ENCODE measurements at regions not wholly inside any gene's neighbourhood (a gene's known extent, or its start where the extent isn't known, plus 50 kb on each side); places are given as distances from the start of the nearest gene placed in this dataset.

DNA sequence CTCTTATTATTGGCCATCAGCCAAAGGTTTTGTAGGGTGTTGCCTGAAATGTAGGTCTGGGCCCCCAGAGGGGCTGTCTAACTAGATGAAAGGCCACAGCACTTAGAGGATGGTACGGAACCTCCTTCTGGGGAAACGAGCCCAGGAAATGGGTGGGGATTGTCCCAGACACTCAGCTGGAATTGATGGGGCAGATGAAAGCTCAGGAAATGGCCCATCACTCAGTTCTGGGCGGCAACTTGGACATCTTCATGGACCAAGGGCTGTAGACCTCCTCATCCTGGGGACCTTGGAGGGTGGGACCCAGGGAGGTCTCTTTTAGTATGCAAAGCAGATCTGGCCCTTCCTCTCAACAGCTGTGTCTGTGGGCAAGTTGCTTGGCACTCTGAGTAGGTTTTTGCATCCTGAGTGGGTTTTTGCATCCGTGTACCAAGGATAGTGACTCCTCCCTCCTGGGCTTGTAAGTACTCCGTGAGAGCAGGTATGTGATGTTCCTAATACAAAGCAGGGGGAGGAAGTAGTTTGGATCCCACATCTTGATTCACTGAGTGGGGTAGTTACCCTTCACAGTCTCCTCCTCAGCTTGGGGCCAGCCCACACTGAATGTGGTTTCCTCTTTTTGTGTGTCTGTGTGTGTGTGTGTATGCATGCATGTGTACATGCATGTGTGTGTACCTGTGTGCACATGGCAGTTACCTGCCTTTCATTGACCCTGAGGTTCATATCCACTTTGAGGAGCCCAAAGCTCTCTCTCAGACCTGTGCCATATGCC is 292.0 kb downstream of the RPLP1 start:
- DNase-seq (ENCODE audit: low spot score), result no peak

DNA sequence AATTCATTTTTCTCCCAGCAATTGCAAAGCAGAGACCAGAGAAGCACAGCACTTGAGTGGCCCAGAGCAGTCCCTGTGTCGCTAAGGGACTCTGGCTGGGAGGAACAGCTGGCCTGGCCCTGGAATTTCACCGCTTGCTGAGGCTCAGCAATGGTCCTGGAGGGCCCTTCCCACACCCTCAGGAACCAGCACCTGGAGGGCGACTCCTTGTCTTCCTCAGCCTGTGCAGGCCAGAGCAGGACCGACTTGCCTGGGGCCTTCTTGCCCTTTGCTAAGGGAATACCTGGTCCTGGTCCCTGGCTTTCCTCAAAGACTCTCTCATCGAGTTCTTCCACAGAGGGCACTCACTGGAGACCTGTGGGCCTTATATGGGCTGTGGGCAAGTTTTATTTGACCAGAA is 294.6 kb downstream of the RPLP1 start:
- no peak for DNase-seq (ENCODE audit: low spot score)

DNA sequence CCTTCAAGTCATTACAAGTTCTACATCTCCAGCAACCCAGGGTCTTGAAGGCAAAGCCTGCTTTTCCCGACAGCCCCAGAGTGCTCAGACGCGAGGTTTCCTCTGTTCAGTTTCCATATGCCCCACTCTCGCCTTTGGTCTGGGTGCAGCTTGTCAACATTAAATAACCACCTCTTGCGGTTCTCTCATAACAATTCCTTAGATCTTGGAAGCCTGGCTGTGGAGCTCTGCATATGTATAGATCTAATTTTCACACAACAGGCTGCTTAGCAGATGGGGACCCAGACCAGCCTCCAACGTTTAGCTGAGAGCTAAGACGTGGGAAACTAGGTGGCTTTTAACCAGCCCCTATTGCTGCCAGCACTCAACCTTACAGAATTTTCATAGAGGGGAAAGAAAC is 295.5 kb downstream of the RPLP1 start:
- no peak for DNase-seq (ENCODE audit: low spot score)

DNA sequence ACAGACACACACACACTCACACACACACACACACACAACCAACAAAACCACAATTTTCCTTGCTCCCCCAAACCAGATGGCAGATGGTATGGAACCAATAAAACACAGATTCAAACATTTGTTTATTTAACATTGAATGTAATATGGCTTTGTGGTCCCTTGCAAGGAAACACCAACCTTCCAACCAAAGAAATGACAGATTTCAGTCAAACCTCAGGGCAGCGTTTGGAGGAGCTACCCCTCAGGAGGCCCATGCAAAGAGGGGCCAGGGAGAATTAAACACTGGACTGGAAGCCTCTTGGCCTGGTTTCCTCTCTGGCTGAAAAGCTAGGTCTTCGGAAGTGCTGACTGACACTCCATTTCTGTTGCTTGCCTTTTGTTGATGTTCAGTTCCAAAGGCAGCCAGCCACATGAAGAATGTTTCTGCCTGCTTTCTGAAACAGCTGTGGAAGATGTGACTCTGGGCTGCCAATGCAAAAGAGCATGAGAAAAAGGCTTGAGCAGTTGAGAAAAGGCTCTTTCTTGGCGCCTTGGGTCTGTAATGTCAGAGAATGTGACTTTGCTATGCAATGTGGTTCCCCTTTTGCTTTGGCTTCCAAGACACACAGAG is 296.1 kb downstream of the RPLP1 start:
- no peak for DNase-seq (ENCODE audit: low spot score)

DNA sequence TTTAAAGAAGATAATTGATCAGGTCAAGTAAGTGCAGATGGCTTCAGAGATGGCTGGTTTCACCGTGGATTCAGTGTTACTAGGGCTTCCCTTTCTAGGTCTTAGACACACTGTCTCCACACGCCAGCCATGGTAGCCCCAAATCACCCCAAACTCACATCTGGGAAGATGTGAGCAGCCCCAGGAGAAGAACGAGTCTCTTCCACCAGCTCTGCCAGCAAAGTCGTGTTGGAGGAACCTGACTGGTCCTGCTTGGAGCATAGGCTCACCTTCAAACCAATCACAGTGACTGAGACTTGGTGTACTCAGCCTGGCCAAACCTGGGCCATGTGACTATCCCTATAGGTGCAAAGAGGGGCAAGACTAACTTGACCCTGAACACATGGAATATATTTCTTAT is 296.7 kb downstream of the RPLP1 start:
- DNase-seq (ENCODE audit: low spot score), result no peak

DNA sequence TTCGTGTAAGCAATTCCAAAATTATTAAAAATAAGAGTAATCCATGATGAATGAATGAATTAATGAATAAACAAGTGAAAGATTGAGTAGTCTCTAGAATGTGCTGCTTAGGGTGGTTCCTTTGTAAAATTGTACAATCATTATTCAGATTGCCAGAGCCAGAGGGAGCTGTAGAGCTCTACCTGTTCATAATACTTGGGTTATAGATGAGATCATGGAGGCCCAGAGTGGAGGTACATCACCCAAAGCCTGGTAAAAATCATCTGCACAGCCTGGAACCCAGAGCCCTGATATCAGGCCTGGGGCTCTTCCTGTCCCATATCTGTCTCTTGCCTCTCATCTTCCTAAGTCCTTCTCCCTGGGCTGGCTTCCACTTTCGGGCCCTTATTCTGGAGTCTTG is 297.2 kb downstream of the RPLP1 start:
- DNase-seq (ENCODE audit: low spot score), result no peak

DNA sequence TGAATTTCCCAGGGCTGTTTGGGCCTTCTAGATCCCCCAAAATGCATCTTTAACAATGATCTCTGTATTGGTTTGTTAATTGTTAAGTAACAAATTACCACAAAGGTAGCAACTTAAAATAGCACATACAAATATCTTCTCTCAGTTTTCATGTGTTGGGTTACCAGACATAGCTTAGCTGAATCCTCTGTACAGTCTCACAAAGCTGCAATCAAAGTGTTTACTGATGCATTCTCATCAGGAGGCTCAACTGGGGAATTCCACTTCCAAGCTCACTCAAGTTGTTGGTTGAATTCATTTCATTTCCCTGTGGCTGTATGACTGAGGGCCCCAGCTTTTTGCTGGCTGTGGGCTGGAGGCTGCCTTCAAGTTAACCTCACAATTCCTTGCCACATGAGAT is 297.6 kb downstream of the RPLP1 start:
- DNase-seq (ENCODE audit: low spot score), result no peak

DNA sequence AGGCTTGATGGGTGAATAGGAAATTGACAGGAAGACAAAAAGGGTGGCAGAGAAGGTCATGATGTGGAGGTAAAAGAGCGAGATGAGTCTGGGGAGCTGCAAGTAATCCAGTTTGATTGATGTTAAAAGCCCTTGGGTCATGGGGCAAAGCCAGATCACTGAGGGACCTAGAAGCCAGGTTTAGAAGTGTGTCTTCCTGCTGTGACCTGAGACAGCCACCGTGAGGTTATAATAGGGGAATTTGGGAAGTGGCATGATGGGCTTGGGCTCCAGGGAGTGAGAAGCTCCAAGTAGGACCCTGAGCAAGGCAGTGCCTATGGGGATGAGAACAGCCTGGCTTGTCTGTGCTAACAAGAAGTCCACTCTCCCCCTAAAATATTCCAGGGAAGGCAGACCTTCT is 298.5 kb downstream of the RPLP1 start:
- no peak for DNase-seq (ENCODE audit: low spot score)

DNA sequence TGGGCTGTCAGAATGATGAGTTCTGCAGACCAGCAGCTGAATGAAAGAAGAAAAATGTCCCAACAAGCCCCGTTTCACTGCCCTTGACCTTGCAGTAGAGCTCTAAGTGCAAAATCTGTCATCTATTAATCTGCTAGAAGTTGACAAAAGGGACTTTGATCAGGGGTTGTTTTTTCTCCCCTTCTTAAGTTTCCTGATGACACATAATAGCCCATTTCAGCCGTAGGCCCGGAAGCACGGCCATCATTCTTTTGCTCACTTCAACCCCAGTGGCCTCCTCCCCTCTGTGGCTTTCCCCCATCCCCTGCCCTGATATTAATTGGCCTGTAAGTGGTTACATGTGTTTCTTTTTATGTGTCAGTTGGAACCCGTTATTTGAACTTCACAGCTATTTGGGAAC is 298.9 kb downstream of the RPLP1 start:
- no peak for DNase-seq (ENCODE audit: low spot score)

DNA sequence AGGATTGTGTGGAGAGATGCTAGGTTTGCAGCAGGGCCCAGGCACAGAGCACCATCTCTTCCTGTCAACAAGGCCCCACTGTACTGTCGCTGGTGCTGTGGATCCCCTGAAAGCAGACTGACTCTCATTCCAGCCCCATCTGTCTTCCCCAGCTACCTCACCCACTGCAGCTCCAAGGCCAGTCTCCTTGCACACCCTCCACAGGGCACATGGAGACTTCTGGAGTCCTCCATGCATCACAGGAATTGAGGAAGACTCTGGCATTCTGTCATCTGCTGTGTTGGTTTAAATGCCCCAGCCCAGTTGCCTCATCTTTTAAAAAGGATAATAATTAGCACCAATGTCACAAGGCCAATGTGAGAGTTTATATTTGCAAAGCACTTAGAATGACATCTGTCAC is 301.2 kb downstream of the RPLP1 start:
- DNase-seq (ENCODE audit: low spot score), result no peak

DNA sequence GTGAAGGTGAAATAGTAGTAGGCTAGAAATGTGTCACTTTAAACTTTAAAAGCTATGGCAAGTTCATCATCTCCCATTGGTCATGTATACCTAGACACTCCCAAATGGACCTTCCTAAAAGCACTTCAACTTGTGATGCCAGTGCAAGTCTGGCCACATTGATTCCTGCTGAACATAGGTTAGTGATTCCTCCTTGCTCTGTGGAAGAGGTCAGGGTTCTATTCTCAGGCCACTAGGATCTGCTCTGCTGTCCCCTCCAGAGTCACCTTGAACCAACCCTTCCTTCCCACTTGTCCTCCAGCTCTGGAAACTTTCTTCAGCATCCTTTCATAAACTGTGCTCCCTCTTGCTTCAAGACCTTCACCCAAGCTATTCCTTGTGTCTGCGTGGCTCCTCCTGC is 301.7 kb downstream of the RPLP1 start:
- no peak for DNase-seq (ENCODE audit: low spot score)

DNA sequence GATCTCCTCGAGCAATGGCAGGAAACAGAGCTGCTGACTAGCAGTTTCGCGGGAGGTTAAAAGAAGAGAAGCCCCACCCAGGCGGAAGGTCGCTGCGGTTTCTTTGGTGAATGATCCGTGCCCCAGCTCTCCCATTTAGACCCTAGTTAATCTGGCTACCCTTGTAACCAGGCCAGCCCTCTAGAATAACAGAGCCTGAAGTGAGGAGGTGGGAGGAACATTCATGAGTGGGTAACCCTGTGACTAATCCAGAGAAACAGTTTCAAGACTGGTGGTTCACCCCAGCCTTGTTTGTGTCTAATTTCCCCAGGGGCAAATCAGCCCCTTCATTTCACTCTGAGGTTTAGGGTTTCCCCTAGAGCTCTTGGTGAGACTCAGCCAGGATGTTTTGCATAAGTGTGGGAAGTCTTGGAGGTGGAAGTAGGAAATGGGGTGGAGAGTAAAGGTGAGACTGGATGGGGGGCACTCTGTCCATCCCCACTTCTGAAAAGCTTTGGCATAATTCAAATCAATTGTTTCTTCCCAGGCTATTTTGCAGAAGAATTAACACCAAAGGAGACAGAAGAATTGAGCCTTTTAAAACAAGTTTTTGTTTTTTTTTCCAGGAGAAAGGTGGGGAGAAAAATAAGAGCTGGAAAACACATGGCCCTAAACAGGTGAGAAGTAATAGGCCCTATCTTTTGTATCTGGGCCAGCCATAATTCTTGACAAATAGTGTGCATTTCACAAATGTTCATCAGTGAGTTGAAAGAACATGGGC is 303.1 kb downstream of the RPLP1 start:
- DNase-seq (ENCODE audit: low spot score), result no peak

DNA sequence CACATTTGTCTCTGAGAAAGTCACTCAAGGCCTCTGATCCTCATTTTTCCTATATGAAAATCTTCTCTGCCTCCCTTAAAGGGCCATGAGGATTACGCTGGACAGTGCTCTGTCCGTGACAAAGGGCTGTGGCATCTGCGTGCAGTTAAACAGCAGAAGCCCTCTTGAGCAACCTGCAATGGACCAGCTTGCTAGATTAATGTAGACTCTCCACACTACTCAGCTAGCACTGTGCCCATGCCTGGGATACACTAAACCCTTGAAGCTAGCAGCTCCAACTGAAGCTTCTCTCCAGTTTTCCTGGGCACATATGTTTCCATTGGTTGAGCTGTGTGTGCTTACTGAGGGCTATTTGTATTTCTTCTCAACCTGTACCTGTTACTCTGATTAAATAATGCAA is 303.8 kb downstream of the RPLP1 start:
- DNase-seq (ENCODE audit: low spot score), result no peak

DNA sequence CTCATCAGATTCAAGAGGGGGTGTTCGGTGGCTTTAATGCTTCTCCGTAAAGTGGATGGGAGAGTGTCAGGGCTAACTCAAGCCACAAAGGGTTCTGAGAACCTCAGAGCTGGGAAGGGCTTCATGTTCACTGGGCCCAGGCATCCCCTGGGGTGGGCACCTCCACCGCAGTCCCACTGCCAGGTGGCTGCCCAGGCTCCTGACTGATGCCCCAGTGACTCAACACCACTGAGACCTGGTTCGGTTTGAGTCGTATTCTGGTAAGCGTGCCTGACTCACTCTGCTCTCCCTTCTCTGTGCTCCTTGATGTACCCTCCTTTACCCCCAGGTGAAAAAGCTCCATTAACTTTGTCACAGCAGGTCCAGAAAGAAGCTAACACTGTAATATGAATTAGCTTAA is 304.6 kb downstream of the RPLP1 start:
- DNase-seq (ENCODE audit: low spot score), result no peak

DNA sequence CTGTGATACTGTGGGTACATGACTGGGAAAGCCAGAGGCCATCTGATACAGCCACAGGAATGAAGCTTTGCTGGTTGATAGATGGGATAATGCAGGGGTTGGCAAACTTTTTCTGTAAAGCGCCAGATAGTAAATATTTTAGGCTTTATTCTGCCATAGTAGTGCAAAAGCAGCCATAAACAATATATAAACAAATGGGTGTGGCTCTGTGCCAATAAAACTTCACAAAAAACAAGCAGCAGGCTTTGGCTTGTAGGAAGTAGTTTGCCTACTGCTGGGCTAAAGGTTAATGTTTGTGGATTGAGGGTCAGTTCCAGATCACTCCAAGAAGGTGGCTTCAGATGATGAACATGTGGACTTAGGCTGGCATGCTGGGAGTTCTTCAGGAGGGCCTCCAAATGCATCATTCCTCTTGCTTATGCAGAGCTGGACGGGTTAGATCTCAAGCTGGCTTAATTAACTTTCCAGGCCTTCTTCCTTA is 305.7 kb downstream of the RPLP1 start:
- no peak for DNase-seq (ENCODE audit: low spot score)

DNA sequence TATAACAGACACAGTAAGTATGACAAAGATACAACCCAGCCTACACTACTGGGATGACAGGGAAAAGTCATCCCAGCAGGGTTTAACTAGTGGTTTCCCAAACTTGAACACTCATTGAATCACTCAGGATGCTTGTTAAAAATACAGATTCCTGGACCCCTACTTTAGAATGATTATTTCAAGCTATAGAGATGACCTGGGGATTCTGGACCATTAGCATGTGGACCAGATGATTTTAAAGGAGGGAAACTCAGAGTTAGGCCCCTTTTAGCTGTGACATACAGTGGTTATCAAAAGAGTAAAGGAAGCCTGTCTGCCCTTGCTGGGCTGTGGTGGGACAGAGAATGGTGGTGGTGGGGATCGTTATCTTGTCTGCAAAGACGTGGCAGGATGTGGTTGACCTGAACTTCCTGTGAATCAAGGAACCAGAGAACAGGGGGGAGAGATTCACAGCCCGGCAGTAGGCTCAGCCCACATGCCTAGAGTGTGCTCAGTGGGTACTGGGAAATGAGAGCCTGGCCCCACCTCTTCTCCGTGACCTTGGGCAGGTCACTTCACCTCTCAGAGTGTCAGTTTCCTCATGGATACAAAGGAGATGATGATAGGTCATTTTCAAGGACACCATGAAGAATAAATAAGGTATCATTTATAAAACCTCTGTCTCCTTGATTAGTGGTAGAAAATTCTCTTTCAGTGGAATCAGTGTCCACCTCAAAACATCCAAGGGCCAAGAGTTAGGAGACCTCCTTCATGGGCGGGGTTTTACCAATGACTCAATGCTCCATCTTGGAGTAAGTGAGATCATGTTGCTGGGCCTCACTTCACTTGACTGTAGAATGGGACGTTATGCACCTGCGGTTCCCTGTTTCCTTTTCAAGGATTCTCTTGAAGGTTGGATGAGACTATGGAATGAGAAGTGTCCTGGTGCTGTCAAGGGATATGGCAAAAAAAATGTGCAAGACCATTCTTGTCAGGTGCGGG is 306.5 kb downstream of the RPLP1 start:
- no peak for DNase-seq (ENCODE audit: low spot score)

DNA sequence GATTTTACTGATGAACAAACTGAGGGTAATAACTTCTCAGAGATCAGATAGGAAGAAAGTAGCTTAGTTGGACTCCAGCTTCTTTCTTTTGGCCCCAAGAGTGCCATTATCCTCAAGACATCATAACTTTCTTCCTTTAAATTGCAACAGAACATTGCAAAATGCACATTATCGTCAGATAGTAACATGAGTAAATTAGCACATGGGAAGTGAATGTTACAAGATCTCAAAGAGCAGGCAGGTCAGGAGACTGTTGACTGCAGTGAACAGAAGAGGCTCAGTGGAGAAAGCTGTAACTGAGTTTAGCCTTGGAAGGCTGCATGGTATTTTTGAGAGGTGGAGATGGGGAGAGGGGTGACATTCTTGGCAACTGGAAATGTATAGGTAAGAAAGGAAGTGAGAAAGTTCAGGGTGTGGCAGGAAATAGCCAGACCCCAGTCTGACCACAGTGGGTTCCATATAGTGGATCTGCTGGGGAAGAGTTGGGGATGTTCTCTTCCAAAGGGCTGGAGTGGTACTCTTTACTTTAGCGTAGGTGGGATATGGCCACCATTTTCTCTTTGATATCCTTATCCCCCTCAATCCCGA is 307.7 kb downstream of the RPLP1 start:
- DNase-seq (ENCODE audit: low spot score), result no peak

DNA sequence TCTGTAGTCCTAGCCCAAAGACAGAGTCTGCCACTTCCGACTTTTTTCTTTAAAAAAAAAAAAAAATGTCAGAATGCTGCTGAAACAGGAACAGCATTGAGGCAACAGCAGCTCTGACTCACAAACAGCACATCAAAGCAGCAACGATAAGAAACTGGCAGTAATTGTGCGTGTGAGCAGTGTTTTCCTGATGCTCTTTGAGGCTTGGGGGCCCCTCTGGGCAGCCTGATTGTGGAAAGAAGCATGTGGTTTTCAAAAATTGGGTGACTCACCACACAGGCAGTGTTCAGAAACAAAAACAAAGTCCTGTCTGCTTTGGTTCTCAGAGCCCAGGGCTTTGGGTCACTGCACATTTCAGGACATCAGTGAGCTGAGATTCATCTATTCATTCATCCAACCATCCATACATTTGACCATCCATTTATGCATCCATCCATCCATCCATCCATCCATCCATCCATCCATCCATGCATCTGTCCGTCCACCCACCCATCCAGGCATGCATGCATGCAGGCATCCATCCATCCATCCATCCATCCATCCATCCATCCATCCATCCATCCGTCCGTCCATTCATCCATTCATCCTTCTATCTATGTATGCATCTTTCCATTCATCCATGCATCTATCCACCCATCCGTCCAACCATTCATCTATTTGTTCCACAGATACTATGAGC is 308.4 kb downstream of the RPLP1 start:
- no peak for DNase-seq (ENCODE audit: low spot score)

DNA sequence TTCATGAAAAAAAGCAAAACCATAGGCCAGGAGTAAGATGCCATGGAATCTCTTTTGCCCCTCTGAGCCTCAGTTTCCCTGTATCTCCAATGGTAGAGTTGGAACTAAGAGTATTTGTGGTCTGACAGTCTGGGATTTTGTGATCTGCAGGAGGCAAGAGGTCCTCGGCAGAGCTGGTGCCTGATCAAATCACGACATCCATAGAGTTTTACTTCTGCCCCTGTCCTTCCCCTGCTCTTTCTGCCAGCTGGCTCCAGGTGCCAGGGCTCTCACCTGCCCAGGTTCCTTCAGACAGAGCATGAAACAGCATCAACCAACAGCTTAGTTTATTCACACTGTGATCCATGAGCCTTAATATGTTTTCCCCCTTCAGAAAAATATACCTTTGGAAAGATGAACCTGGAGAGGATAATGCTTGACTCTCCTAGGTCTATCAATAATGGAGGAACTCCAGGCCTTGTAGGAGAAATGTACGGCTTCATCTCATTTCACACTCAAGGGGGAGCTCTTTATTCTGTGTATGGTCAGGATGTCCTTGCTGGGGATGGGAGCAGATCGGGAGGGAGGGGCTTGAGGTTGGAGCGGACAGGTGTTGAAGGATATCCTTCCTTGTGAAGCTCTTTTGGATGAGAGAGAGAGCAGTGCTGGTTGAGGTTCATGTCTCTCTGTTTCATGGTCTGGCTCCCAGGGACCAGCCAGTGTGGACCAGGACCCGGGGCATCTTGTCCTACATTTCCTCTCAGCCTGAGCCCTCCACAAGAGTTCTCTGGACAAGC is 309.9 kb downstream of the RPLP1 start:
- no peak for DNase-seq (ENCODE audit: low spot score)

DNA sequence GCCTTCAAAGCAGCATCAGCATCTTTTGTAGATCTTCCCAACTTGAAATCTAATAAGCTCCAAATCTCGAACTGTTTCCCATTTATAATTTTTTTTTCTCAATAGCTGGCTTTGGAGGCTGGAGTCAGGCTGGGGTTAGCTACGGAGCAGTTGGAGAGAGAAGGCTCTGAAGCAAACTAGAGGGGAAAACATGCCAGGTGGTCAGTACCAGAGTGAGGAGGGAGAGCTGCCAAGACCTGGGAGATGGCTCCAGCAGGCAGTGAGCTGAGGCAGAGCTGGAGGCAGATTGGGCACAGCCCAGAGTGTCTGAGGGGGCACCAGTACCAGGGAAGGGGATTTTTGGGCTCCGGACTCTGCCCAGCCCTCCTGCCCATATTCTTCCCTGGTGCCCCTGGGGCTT is 311.2 kb downstream of the RPLP1 start:
- DNase-seq (ENCODE audit: low spot score), result no peak
